GM12878 (cell line): ENCODE measurements at regions not wholly inside any gene's neighbourhood (a gene's known extent, or its start where the extent isn't known, plus 50 kb on each side); places are given as distances from the start of the nearest gene placed in this dataset.

ENCODE experiments used
- ATAC-seq: fragments of 200-7000 bp; cut with Tn5 transposase; 3 replicates; pipeline ENCODE4 v1.9.1; 2020; ENCODE audit warnings: mild to moderate bottlenecking, moderate library complexity
- BruUV-seq: library from RNA; stranded (reverse); fragments of 400-500 nt; replicated peaks from 2 replicates; lab custom pipeline; 2021; lab: Mats Ljungman, UMichigan
- CTCF ChIA-PET: fragments of 300-600 bp; sonication (Branson Sonifier 250); formaldehyde crosslinking; extraction: SDS; loops from one replicate; lab custom pipeline; 2021; ENCODE audit warnings: inconsistent platforms; lab: Yijun Ruan, JAX
- POLR2A ChIA-PET: fragments of 350-600 bp; formaldehyde crosslinking; extraction: SDS; loops from one replicate; lab custom pipeline; 2021; ENCODE audit warnings: inconsistent platforms; lab: Charles Lee
- RAD21 ChIA-PET: fragments of 300-600 bp; sonication (Branson Sonifier 250); formaldehyde crosslinking; loops from one replicate; lab custom pipeline; 2023; ENCODE audit warnings: antibody characterized with exemption; ENCODE audit not compliant: unreplicated experiment; lab: Charles Lee
- SMC1A ChIA-PET: fragments of 300-600 bp; sonication (Branson Sonifier 250); formaldehyde crosslinking; loops from one replicate; lab custom pipeline; 2023; ENCODE audit not compliant: unreplicated experiment, uncharacterized antibody; lab: Charles Lee
- DNase-seq: peaks from one replicate; pipeline ENCODE4 v3.0.0-alpha.2; 2011; ENCODE audit warnings: low read depth, low spot score
- FAIRE-seq: peaks from 3 replicates; lab custom pipeline; 2011; peaks lifted over from hg19 to GRCh38; lab: Jason Lieb, UNC
- H2AFZ ChIP-seq: 2 replicates; pipeline ENCODE4 v1.6.0; 2011; ENCODE audit warnings: low read depth, low read length, control low read depth; ENCODE audit not compliant: control insufficient read depth
- H3K27ac ChIP-seq: 2 replicates; pipeline ENCODE4 v1.5.1; 2011; ENCODE audit warnings: control low read depth; ENCODE audit not compliant: control insufficient read depth, insufficient read depth
- H3K27me3 ChIP-seq, 2 experiments: replicated peaks in 1 of 2; 2 replicates each; pipeline versions ENCODE4 v1.6.0 to v1.6.1; 2011; ENCODE audit warnings: low read length in 1 of 2; ENCODE audit not compliant: control insufficient read depth in 2 of 2, insufficient read depth in 2 of 2
- H3K36me3 ChIP-seq, 2 experiments: 2 replicates each; pipeline ENCODE4 v1.5.1; 2011; ENCODE audit warnings: low read length in 1 of 2; ENCODE audit not compliant: control insufficient read depth in 2 of 2, insufficient read depth in 2 of 2
- H3K4me1 ChIP-seq: 2 replicates; pipeline ENCODE4 v1.6.1; 2011; ENCODE audit warnings: mild to moderate bottlenecking, low read length, moderate library complexity, mixed read lengths; ENCODE audit not compliant: control insufficient read depth, insufficient read depth
- H3K4me2 ChIP-seq: 2 replicates; pipeline ENCODE4 v1.6.0; 2011; ENCODE audit warnings: control low read depth; ENCODE audit not compliant: control insufficient read depth, insufficient read depth
- H3K4me3 ChIP-seq: fragments of 200-600 bp; sonication (generic); 2 replicates; pipeline ENCODE4 v1.5.1; 2016
- H3K79me2 ChIP-seq: 2 replicates; pipeline ENCODE4 v1.6.0; 2011; ENCODE audit warnings: low read length; ENCODE audit not compliant: control insufficient read depth, insufficient read depth
- H3K9ac ChIP-seq: 2 replicates; pipeline ENCODE4 v1.8.0; 2011; ENCODE audit warnings: low read length, control low read depth, mixed read lengths; ENCODE audit not compliant: control insufficient read depth, insufficient read depth
- H3K9me3 ChIP-seq: replicated peaks from 3 replicates; pipeline ENCODE4 v1.5.1; 2011; ENCODE audit warnings: mild to moderate bottlenecking, low read length; ENCODE audit not compliant: control insufficient read depth, insufficient read depth
- H4K20me1 ChIP-seq: 2 replicates; pipeline ENCODE4 v1.6.0; 2011; ENCODE audit not compliant: control insufficient read depth, insufficient read depth
- BRCA1 ChIP-seq: IDR thresholded peaks from 2 replicates; pipeline ENCODE4 v1.6.1; 2011; ENCODE audit warnings: low read depth, low read length, improper control_type of control experiment
- JUND ChIP-seq: IDR thresholded peaks from 2 replicates; pipeline ENCODE4 v1.6.1; 2012; ENCODE audit warnings: low read depth, mild to moderate bottlenecking, low read length, improper control_type of control experiment, moderate library complexity
- NR2F1 ChIP-seq: fragments of 450-650 bp; conservative IDR thresholded peaks from 2 replicates; pipeline ENCODE4 v1.6.1; 2017; ENCODE audit warnings: mild to moderate bottlenecking
- POLR2AphosphoS2 ChIP-seq: IDR thresholded peaks from 2 replicates; pipeline ENCODE4 v1.6.1; 2011; ENCODE audit warnings: low read depth, mild to moderate bottlenecking, low read length, improper control_type of control experiment, moderate library complexity
- SRF ChIP-seq, 2 experiments: IDR thresholded peaks; 2 replicates each; pipeline ENCODE4 v1.6.1; 2011; ENCODE audit warnings: low read depth in 2 of 2, low read length in 2 of 2, mild to moderate bottlenecking in 1 of 2, moderate library complexity in 1 of 2
- TCF3 ChIP-seq: IDR thresholded peaks from 2 replicates; pipeline ENCODE4 v1.6.1; 2012; ENCODE audit warnings: low read depth, mild to moderate bottlenecking, low read length, borderline replicate concordance; ENCODE audit not compliant: insufficient read depth
- WGBS: methylation state at CpG from one replicate; pipeline ENCODE4 v1.1.6; 2016; ENCODE audit warnings: low lambda C conversion rate; ENCODE audit not compliant: insufficient replicate concordance, insufficient coverage; ENCODE audit errors: missing lambda C conversion rate; 5-methylcytosine and 5-hydroxymethylcytosine counted together
- in situ Hi-C: fragments of 300-500 bp; cut with MboI; formaldehyde crosslinking; loops from 9 replicates; pipeline ENCODE4 v1.14.3; 2018; ENCODE audit warnings: mixed read lengths
- intact Hi-C: fragments of 100-400 bp; cut with micrococcal nuclease; formaldehyde crosslinking; loops from one replicate; pipeline ENCODE4 v1.14.2; 2022; ENCODE audit not compliant: unreplicated experiment

DNA sequence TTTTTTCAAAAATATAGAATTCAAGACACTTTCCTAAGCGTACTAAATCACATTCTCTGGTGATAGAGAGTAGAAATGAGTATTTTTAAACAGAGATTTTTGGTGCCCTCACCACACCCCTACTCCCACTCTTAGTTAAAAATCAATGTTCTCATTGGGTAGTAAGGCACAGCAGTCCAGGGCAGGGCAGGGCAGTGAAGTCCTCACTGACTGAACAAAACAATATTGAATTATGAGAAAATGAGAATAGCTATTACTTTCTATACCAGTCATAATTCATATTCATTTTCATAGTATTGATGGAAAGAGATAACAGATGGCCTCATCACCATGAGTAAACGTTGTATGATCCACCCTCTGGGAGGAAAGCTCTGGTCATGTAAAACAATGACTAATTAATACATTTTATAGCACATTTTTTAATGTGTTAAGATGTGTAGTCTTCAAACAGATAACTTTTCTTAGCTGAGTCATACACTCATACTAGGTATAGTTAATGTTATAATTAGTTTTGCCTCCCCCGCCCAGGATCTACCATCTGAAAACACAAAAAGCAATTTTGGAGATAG lies 686.1 kb downstream of the KCNJ3 start:
- CTCF ChIA-PET = interaction anchor here (1.4 kb wide), 1 partner anchor 432 kb away, joined by 5 read pairs; no protein-coding TSS in a partner anchor
- WGBS = 17% methylated on average over 3 of the region's 3 CpGs
- POLR2A ChIA-PET = no interaction called here
- FAIRE-seq = no peak
- SMC1A ChIA-PET = interaction anchor here (1.0 kb wide), 1 partner anchor 8 kb away, joined by 3 read pairs; no protein-coding TSS in a partner anchor
- RAD21 ChIA-PET = no interaction called here
- ATAC-seq = no peak
- no peak overlapping the region for H3K9ac ChIP-seq
- TF ChIP-seq SRF (IDR thresholded peaks at IDR 0.05; ENCODE audit: low read depth in 2 of 2, low read length in 2 of 2) = no peak
- no peak for TF ChIP-seq NR2F1
- TF ChIP-seq, all 136 proteins: peak for 0
- intact Hi-C loops = no loop called here
- Histone ChIP-seq H3K36me3 (no peaks in the 10 kb centered on the region), H3K79me2 (no peaks in the 10 kb centered on the region), H3K9me3 (no peaks in the 10 kb centered on the region), H3K4me1 (no peaks in the 10 kb centered on the region), H4K20me1 (no peaks in the 10 kb centered on the region), H3K4me2 (no peak overlapping the region), H3K4me3 (no peak overlapping the region), H2AFZ (no peak overlapping the region), H3K27me3 (no peaks in the 10 kb centered on the region), H3K27ac (no peak overlapping the region)
- no TSS peak for BruUV-seq
- in situ Hi-C loops = loop anchor here (5.0 to 25.0 kb wide), 2 partner anchors 433 to 1203 kb away; no protein-coding TSS in a partner anchor
- DNase-seq = no peak

DNA sequence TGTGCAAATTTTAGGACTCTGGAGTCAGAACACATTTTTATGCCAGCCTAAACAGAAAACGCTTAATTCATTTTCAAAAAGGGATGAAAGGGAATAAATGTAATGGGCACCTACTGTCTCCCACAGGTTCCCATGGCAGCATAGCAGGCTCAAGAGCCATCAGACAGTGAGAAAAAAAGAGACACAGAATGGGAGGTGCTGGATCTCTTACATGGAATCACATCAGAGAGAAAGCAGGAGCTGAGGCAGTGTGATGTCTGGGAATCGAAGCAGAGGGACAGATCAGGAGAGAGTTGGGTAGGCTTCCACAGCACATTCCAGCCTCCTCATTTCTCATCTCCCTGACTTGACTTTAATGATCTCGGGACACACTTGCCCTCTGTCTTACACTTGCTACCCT lies 684.3 kb downstream of the KCNJ3 start:
- Histone ChIP-seq H3K27ac (no peak overlapping the region), H3K27me3 (no peaks in the 10 kb centered on the region), H3K36me3 (no peaks in the 10 kb centered on the region), H3K9me3 (no peaks in the 10 kb centered on the region), H3K4me1 (no peaks in the 10 kb centered on the region), H3K79me2 (no peaks in the 10 kb centered on the region), H2AFZ (no peak overlapping the region), H4K20me1 (no peaks in the 10 kb centered on the region), H3K4me3 (no peak overlapping the region), H3K9ac (no peak overlapping the region), H3K4me2 (no peak overlapping the region)
- RAD21 ChIA-PET = no interaction called here
- ATAC-seq (no peak), FAIRE-seq (no peak), DNase-seq (no peak)
- 0% methylated on average over 3 of the region's 3 CpGs for WGBS
- in situ Hi-C loops = loop anchor here (5.0 to 25.0 kb wide), 2 partner anchors 435 to 1205 kb away; no protein-coding TSS in a partner anchor
- no TSS peak for BruUV-seq
- TF ChIP-seq BRCA1 (no peak), POLR2AphosphoS2 (no peak), JUND (no peak), TCF3 (no peak)
- SMC1A ChIA-PET = interaction anchor here (1.8 kb wide), 1 partner anchor 1811 kb away, joined by 4 read pairs; no protein-coding TSS in a partner anchor
- POLR2A ChIA-PET = no interaction called here
- CTCF ChIA-PET = interaction anchor here (0.7 to 1.0 kb wide), 2 partner anchors 433 to 1313 kb away, joined by 3 to 4 read pairs; no protein-coding TSS in a partner anchor
- intact Hi-C loops = no loop called here
